LNCaP clone FGC (cell line): ENCODE measurements at regions not wholly inside any gene's neighbourhood (a gene's known extent, or its start where the extent isn't known, plus 50 kb on each side); places are given as distances from the start of the nearest gene placed in this dataset.

Source experiments
- DNase-seq: peaks from one replicate; pipeline ENCODE4 v3.0.0-alpha.2; 2011; ENCODE audit warnings: low read depth
- H3K4me3 ChIP-seq: 2 replicates; pipeline ENCODE4 v1.5.1; 2011; ENCODE audit warnings: mild to moderate bottlenecking, low read depth, low read length, control low read depth
- TF ChIP-seq, protein P1 (sequence below): IDR thresholded peaks from 2 replicates; pipeline ENCODE4 v1.5.1; 2012; ENCODE audit warnings: mild to moderate bottlenecking; ENCODE audit not compliant: control insufficient read depth, insufficient read depth; ENCODE audit errors: extremely low read depth

DNA sequence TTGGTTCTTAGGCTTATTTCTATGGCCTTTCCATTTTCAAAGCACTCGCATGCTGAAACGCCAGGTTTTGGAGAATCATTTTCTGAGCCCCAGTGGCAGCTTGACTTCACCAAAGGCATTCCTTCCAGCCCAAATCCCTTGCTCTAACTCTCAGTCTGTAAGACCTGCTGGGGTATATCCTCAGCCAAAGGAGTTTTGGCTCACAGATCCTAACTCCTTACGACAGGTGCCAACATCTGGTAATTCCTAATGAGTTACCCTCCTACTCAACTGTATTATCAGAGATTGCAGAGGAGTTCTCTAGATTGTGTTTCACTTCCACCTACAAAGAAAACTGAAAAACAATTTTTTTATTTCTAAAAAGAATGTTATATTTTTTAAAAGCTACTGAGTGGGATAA is 79.0 kb upstream of the RAB27B start:
- DNase-seq, result no peak
- H3K4me3 ChIP-seq, result no peak overlapping the region
- TF ChIP-seq, protein P1, sequence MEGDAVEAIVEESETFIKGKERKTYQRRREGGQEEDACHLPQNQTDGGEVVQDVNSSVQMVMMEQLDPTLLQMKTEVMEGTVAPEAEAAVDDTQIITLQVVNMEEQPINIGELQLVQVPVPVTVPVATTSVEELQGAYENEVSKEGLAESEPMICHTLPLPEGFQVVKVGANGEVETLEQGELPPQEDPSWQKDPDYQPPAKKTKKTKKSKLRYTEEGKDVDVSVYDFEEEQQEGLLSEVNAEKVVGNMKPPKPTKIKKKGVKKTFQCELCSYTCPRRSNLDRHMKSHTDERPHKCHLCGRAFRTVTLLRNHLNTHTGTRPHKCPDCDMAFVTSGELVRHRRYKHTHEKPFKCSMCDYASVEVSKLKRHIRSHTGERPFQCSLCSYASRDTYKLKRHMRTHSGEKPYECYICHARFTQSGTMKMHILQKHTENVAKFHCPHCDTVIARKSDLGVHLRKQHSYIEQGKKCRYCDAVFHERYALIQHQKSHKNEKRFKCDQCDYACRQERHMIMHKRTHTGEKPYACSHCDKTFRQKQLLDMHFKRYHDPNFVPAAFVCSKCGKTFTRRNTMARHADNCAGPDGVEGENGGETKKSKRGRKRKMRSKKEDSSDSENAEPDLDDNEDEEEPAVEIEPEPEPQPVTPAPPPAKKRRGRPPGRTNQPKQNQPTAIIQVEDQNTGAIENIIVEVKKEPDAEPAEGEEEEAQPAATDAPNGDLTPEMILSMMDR, result no peak

DNA sequence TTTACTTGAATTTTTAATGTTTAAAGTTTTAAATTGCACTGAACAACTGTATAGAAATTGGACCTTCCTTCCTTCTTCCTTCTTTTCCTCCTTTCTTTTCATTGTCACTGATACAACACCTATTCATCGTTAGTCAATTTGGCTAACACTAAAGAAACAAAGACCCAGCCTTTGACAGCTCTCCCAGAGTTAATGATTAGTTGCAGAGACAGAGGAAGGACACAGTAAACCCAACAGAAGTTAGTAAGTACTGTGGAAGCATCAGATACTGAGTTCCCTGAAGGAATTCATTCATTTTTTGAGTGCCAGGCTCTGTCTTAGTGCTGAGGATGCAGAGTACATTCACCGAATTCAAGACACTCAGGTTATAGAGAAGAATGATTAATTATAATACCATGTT is 77.9 kb upstream of the RAB27B start:
- TF ChIP-seq, protein P1, result no peak
- no peak for DNase-seq
- no peak overlapping the region for H3K4me3 ChIP-seq

DNA sequence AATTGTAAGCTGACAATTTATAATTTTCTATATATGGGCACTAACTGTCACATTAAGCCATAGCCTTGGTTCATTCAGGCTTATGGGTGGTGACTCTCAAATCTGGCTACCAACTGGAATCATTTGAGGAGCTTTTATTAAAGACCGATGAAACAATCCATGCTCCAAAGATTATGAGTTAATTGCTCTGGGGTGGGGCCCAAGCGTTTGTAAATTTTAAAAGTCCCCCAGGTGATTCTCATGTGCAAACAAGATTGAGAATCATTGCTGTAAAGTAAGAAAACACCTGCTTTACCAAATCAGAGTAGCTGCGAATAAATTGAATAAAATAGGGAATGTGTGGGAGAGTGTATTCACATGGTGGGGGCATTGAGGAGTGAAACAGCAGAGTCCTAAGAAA is 76.1 kb upstream of the RAB27B start:
- TF ChIP-seq, protein P1, result no peak
- DNase-seq, result no peak
- no peak overlapping the region for H3K4me3 ChIP-seq

DNA sequence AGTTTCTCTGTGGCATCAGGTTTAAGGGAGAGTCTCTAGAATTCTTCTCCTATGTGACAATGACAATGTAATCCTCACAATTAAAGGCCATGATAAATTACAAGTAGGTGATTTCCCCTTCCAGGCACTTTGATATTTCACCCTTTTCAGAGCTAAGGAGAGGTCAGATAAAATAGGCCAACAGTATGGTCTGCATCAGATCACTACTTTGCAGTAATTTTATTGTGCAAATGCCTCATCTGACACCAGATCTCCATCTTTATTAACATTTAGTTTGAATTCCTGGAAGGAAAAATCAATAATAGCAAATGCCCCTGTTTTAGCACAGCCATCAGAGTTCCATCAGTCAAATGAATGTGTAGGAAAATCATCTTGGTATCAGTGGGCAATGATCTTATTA is 72.8 kb upstream of the RAB27B start:
- DNase-seq, result no peak
- H3K4me3 ChIP-seq, result no peak overlapping the region
- TF ChIP-seq, protein P1, result no peak

DNA sequence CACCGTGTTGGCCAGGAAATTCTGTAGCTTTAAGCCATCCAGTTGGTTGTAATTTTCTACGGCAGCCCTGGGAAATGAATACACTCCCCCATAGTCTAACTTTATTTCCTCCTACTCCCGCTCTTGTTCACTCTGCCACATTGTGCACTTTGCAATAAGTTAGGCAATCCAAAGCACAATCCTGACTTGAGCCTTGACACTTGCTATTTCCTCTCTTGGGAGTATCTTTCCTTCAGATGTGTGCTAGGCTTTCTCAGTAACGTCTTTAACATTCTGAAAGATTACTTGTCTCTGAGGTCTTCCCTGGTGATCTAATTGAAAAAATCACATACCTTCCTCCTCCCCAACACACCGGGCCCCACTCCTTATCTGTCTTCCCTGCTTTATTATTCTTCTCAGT is 65.9 kb upstream of the RAB27B start:
- TF ChIP-seq, protein P1, result no peak
- H3K4me3 ChIP-seq, result no peak overlapping the region
- DNase-seq, result no peak

DNA sequence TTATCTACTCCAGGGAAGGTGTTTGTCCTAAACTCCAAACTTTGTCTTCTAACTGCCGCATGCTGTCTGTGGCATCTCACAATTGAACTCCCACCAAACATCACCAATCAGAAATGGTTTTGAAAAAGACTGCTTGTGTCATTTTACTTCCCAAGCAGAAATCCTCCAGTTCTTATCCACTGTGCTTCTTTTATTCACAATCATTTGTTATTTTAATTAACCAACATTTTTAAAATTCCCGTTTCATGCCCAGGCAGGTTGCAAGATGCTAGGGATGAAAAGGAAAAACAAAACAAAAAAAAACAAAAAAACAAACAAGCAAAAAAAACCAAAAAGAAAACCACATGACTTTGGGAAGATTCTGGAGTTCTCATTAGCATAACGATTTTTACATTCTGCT is 63.5 kb upstream of the RAB27B start:
- TF ChIP-seq, protein P1, result no peak
- no peak overlapping the region for H3K4me3 ChIP-seq
- DNase-seq, result no peak

DNA sequence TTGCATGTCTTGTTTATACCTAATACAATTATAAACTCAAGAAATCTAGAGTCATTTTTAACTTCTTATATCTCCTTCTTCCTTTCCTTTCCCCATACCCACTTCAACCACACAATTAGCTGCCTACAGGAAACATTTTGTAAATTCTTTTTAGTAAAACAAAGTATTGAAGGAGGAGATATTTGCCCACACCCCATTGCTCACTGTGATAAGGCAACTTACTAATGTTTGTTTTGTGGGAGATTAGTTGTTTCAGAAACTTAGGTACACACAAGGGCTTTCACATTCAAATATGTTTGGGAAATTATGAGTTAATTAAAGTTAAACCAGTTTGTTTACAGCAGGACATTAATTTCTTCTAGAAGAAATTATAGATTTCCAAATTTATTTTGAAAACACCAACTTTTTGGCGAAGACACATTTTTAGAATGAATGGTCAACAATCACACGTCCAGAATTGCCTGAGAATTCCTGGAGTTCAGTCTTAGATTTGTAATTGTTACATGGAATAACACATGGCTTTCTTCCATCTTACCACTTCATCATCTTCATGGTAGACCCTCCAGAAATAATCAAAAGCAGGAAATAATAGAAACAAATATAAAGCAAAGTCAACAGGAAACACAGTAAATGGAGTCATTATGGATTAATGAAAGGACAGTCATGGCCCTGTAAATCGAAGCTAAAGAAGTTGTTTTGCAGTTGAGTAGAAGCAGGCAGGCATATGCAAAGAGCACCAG is 62.5 kb upstream of the RAB27B start:
- no peak for DNase-seq
- H3K4me3 ChIP-seq, result no peak overlapping the region
- TF ChIP-seq, protein P1, result no peak
